ENCODE measurements at regions not wholly inside any gene's neighbourhood (a gene's known extent, or its start where the extent isn't known, plus 50 kb on each side); places are given as distances from the start of the nearest gene placed in this dataset.

DNA sequence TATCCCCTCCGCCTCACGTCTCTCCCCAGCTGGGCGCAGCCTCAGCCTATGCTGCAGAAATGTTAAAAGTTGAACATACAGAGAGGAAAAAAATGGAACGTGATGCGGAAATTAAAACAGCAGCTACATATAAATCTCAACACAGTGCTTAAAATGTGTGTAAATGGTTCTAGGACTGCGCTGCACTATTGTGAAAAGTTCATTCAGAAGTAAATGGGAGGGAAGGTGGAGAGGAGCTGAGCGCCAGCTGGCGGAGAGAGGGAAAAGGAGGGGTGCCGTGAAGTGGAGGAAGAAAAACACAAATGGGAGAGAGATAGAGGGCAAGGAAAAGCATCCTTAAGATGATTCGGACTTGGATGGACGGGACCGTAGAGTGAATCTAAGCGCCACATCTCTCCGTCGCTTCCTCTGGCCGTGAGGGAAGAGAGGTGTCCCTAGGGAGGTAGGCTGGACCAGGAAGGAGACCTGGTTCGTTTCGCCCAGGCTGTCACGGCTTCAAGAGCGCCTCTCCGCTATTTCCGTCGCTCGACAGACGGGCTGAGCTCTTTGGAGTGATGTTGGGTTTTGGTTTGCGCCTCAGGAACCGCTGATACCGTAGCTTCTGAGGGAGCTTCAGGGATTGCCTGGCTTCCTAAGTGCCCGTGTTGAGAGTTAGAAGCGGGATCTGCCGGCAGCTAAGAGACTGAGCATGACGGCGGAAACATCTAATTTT, 113.7 kb downstream of the TRIM27 start:
- TF ChIP-seq, protein P1, sequence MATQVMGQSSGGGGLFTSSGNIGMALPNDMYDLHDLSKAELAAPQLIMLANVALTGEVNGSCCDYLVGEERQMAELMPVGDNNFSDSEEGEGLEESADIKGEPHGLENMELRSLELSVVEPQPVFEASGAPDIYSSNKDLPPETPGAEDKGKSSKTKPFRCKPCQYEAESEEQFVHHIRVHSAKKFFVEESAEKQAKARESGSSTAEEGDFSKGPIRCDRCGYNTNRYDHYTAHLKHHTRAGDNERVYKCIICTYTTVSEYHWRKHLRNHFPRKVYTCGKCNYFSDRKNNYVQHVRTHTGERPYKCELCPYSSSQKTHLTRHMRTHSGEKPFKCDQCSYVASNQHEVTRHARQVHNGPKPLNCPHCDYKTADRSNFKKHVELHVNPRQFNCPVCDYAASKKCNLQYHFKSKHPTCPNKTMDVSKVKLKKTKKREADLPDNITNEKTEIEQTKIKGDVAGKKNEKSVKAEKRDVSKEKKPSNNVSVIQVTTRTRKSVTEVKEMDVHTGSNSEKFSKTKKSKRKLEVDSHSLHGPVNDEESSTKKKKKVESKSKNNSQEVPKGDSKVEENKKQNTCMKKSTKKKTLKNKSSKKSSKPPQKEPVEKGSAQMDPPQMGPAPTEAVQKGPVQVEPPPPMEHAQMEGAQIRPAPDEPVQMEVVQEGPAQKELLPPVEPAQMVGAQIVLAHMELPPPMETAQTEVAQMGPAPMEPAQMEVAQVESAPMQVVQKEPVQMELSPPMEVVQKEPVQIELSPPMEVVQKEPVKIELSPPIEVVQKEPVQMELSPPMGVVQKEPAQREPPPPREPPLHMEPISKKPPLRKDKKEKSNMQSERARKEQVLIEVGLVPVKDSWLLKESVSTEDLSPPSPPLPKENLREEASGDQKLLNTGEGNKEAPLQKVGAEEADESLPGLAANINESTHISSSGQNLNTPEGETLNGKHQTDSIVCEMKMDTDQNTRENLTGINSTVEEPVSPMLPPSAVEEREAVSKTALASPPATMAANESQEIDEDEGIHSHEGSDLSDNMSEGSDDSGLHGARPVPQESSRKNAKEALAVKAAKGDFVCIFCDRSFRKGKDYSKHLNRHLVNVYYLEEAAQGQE (IDR thresholded peaks at IDR 0.05; ENCODE audit: insufficient read depth in 1 of 2, low read depth in 2 of 2, low read length in 2 of 2): no peak
- TF ChIP-seq POLR2AphosphoS5 (IDR thresholded peaks at IDR 0.05; ENCODE audit: low read depth, low read length) (no peak), FOXP2 (optimal IDR thresholded peaks at IDR 0.05; ENCODE audit: borderline replicate concordance, extremely low read depth, extremely low read length, insufficient read depth) (no peak), SIN3A (IDR thresholded peaks at IDR 0.05; ENCODE audit: borderline replicate concordance, insufficient read depth, low read length) (no peak), TAF1 (IDR thresholded peaks at IDR 0.05; ENCODE audit: borderline replicate concordance, insufficient read depth, low read length) (no peak)

- TF ChIP-seq SIN3A (IDR thresholded peaks at IDR 0.05; ENCODE audit: borderline replicate concordance, insufficient read depth, low read length) (no peak), POLR2AphosphoS5 (IDR thresholded peaks at IDR 0.05; ENCODE audit: low read depth, low read length) (no peak), TAF1 (IDR thresholded peaks at IDR 0.05; ENCODE audit: borderline replicate concordance, insufficient read depth, low read length) (no peak), FOXP2 (optimal IDR thresholded peaks at IDR 0.05; ENCODE audit: borderline replicate concordance, extremely low read depth, extremely low read length, insufficient read depth) (no peak)
- TF ChIP-seq, protein P1 (IDR thresholded peaks at IDR 0.05; ENCODE audit: insufficient read depth in 1 of 2, low read depth in 2 of 2, low read length in 2 of 2): no peak
Observed at GRCh38 chr6:28810659-28811053, 113.1 kb downstream of the TRIM27 start.

- no peak for TF ChIP-seq SIN3A (IDR thresholded peaks at IDR 0.05; ENCODE audit: borderline replicate concordance, insufficient read depth, low read length)
- TF ChIP-seq FOXP2 (optimal IDR thresholded peaks at IDR 0.05; ENCODE audit: borderline replicate concordance, extremely low read depth, extremely low read length, insufficient read depth): no peak
- TF ChIP-seq, protein P1 (IDR thresholded peaks at IDR 0.05; ENCODE audit: insufficient read depth in 1 of 2, low read depth in 2 of 2, low read length in 2 of 2): no peak
- no peak for TF ChIP-seq POLR2AphosphoS5 (IDR thresholded peaks at IDR 0.05; ENCODE audit: low read depth, low read length)
- no peak for TF ChIP-seq TAF1 (IDR thresholded peaks at IDR 0.05; ENCODE audit: borderline replicate concordance, insufficient read depth, low read length)
Observed at GRCh38 chr6:28811873-28812272, 111.9 kb downstream of the TRIM27 start.

GRCh38 chr6:28812778-28813569, 110.8 kb downstream of the TRIM27 start:
- TF ChIP-seq, protein P1 (IDR thresholded peaks at IDR 0.05; ENCODE audit: insufficient read depth in 1 of 2, low read depth in 2 of 2, low read length in 2 of 2): no peak
- no peak for TF ChIP-seq POLR2AphosphoS5 (IDR thresholded peaks at IDR 0.05; ENCODE audit: low read depth, low read length)
- no peak for TF ChIP-seq TAF1 (IDR thresholded peaks at IDR 0.05; ENCODE audit: borderline replicate concordance, insufficient read depth, low read length)
- no peak for TF ChIP-seq FOXP2 (optimal IDR thresholded peaks at IDR 0.05; ENCODE audit: borderline replicate concordance, extremely low read depth, extremely low read length, insufficient read depth)
- TF ChIP-seq SIN3A (IDR thresholded peaks at IDR 0.05; ENCODE audit: borderline replicate concordance, insufficient read depth, low read length): no peak
